ENCODE measurements at regions not wholly inside any gene's neighbourhood (a gene's known extent, or its start where the extent isn't known, plus 50 kb on each side); places are given as distances from the start of the nearest gene placed in this dataset.

GRCh38 chr2:133641942-133642725, 73.9 kb upstream of the NCKAP5 start:
- no peaks in the 10 kb centered on the region for H3K9me3 Mint-ChIP-seq (ENCODE audit: insufficient read depth)
- no peak overlapping the region for H3K4me3 Mint-ChIP-seq
- Histone ChIP-seq H3K79me2 (ENCODE audit: control insufficient read depth, insufficient read depth, low read length) (no peaks in the 10 kb centered on the region), H3K27ac (ENCODE audit: low read length in 2 of 2) (no peak overlapping the region), H3K36me3 (replicated peaks in 1 of 2; ENCODE audit: control extremely low read depth in 1 of 2, control insufficient read depth in 1 of 2, extremely low read depth in 1 of 2, insufficient read depth in 2 of 2, low read length in 1 of 2) (no peaks in the 10 kb centered on the region), H3K27me3 (replicated peaks in 1 of 4; ENCODE audit: control extremely low read depth in 1 of 4, control insufficient read depth in 3 of 4, insufficient read depth in 4 of 4, low read length in 3 of 4) (no peaks in the 10 kb centered on the region), H3K4me2 (replicated peaks; ENCODE audit: low read depth, low read length, poor library complexity, severe bottlenecking) (no peak overlapping the region), H3K9me3 (ENCODE audit: control extremely low read depth in 1 of 3, control insufficient read depth in 2 of 3, insufficient read depth in 1 of 3, low read length in 2 of 3) (no peaks in the 10 kb centered on the region), H3K4me1 (ENCODE audit: control insufficient read depth in 2 of 2, insufficient read depth in 2 of 2, low read length in 2 of 2) (no peaks in the 10 kb centered on the region), H2AFZ (ENCODE audit: insufficient read depth, low read depth, low read length, poor library complexity, severe bottlenecking) (no peak overlapping the region), H3K9ac (ENCODE audit: low read length) (no peak overlapping the region), H3K4me3 (ENCODE audit: control extremely low read depth in 1 of 5, extremely low read depth in 1 of 5, insufficient read depth in 1 of 5, low read depth in 2 of 5, low read length in 4 of 5) (no peak overlapping the region), H4K20me1 (ENCODE audit: control insufficient read depth, insufficient read depth, low read length, poor library complexity, severe bottlenecking) (no peaks in the 10 kb centered on the region)
- H3K4me1 Mint-ChIP-seq = no peaks in the 10 kb centered on the region
- H3K27me3 Mint-ChIP-seq = peaks cover 8% of the 10 kb centered on the region
- DNase-seq = no peak
- POLR2A ChIA-PET = no interaction called here
- intact Hi-C loops (cut with micrococcal nuclease) = no loop called here
- ATAC-seq (ENCODE audit: low read depth) = no peak
- CTCF ChIA-PET = no interaction called here
- 100% methylated on average over 1 of the region's 5 CpGs for WGBS (ENCODE audit: insufficient coverage)
- TF ChIP-seq, protein P1, sequence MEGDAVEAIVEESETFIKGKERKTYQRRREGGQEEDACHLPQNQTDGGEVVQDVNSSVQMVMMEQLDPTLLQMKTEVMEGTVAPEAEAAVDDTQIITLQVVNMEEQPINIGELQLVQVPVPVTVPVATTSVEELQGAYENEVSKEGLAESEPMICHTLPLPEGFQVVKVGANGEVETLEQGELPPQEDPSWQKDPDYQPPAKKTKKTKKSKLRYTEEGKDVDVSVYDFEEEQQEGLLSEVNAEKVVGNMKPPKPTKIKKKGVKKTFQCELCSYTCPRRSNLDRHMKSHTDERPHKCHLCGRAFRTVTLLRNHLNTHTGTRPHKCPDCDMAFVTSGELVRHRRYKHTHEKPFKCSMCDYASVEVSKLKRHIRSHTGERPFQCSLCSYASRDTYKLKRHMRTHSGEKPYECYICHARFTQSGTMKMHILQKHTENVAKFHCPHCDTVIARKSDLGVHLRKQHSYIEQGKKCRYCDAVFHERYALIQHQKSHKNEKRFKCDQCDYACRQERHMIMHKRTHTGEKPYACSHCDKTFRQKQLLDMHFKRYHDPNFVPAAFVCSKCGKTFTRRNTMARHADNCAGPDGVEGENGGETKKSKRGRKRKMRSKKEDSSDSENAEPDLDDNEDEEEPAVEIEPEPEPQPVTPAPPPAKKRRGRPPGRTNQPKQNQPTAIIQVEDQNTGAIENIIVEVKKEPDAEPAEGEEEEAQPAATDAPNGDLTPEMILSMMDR (IDR thresholded peaks at IDR 0.05) = no peak
- no peak for TF ChIP-seq EZH2 (IDR thresholded peaks at IDR 0.05; ENCODE audit: borderline replicate concordance, insufficient read depth, low read depth, low read length, poor library complexity, severe bottlenecking)
- no peak overlapping the region for H3K27ac Mint-ChIP-seq

GRCh38 chr2:133642791-133643191, 74.5 kb upstream of the NCKAP5 start:
- no peak overlapping the region for H3K27ac Mint-ChIP-seq
- Histone ChIP-seq H3K9me3 (ENCODE audit: control extremely low read depth in 1 of 3, control insufficient read depth in 2 of 3, insufficient read depth in 1 of 3, low read length in 2 of 3) (no peaks in the 10 kb centered on the region), H3K4me2 (replicated peaks; ENCODE audit: low read depth, low read length, poor library complexity, severe bottlenecking) (no peak overlapping the region), H3K27ac (ENCODE audit: low read length in 2 of 2) (no peak overlapping the region), H2AFZ (ENCODE audit: insufficient read depth, low read depth, low read length, poor library complexity, severe bottlenecking) (no peak overlapping the region), H3K27me3 (replicated peaks in 1 of 4; ENCODE audit: control extremely low read depth in 1 of 4, control insufficient read depth in 3 of 4, insufficient read depth in 4 of 4, low read length in 3 of 4) (no peaks in the 10 kb centered on the region), H4K20me1 (ENCODE audit: control insufficient read depth, insufficient read depth, low read length, poor library complexity, severe bottlenecking) (no peaks in the 10 kb centered on the region), H3K36me3 (replicated peaks in 1 of 2; ENCODE audit: control extremely low read depth in 1 of 2, control insufficient read depth in 1 of 2, extremely low read depth in 1 of 2, insufficient read depth in 2 of 2, low read length in 1 of 2) (no peaks in the 10 kb centered on the region), H3K79me2 (ENCODE audit: control insufficient read depth, insufficient read depth, low read length) (no peaks in the 10 kb centered on the region), H3K4me1 (ENCODE audit: control insufficient read depth in 2 of 2, insufficient read depth in 2 of 2, low read length in 2 of 2) (no peaks in the 10 kb centered on the region), H3K4me3 (ENCODE audit: control extremely low read depth in 1 of 5, extremely low read depth in 1 of 5, insufficient read depth in 1 of 5, low read depth in 2 of 5, low read length in 4 of 5) (no peak overlapping the region), H3K9ac (ENCODE audit: low read length) (no peak overlapping the region)
- intact Hi-C loops (cut with micrococcal nuclease) = no loop called here
- ChIA-PET CTCF (no interaction called here), POLR2A (no interaction called here)
- H3K27me3 Mint-ChIP-seq = peaks cover 8% of the 10 kb centered on the region
- TF ChIP-seq EZH2 (IDR thresholded peaks at IDR 0.05; ENCODE audit: borderline replicate concordance, insufficient read depth, low read depth, low read length, poor library complexity, severe bottlenecking) = no peak
- TF ChIP-seq, protein P1 (IDR thresholded peaks at IDR 0.05) = no peak
- no peak overlapping the region for H3K4me3 Mint-ChIP-seq
- H3K4me1 Mint-ChIP-seq = no peaks in the 10 kb centered on the region
- no peak for ATAC-seq (ENCODE audit: low read depth)
- H3K9me3 Mint-ChIP-seq (ENCODE audit: insufficient read depth) = no peaks in the 10 kb centered on the region
- DNase-seq = no peak
